ENCODE measurements at regions not wholly inside any gene's neighbourhood (a gene's known extent, or its start where the extent isn't known, plus 50 kb on each side); places are given as distances from the start of the nearest gene placed in this dataset.

GRCh38 chr2:234241656-234242458 is 191.4 kb downstream of the SPP2 start:
- no peak for DNase-seq

- DNase-seq: no peak
Measured at GRCh38 chr2:234240917-234241316, 190.4 kb downstream of the SPP2 start.

GRCh38 chr2:234235191-234235590 is 184.7 kb downstream of the SPP2 start:
- DNase-seq: no peak

GRCh38 chr2:234231460-234231859 is 181.0 kb downstream of the SPP2 start:
- DNase-seq: no peak

- DNase-seq: no peak
Measured at GRCh38 chr2:234219046-234219310, 168.5 kb downstream of the SPP2 start.

GRCh38 chr2:234218266-234219045 is 168.0 kb downstream of the SPP2 start:
- DNase-seq: no peak

GRCh38 chr2:234212534-234212933 is 162.0 kb downstream of the SPP2 start:
- no peak for DNase-seq

- no peak for DNase-seq
Measured at GRCh38 chr2:234211797-234212196, 161.3 kb downstream of the SPP2 start.

- DNase-seq: no peak
Measured at GRCh38 chr2:234206738-234207137, 156.2 kb downstream of the SPP2 start.

- DNase-seq: no peak
Measured at GRCh38 chr2:234204480-234204879, 154.0 kb downstream of the SPP2 start.

- no peak for DNase-seq
Measured at GRCh38 chr2:234203135-234203984, 152.9 kb downstream of the SPP2 start.

- DNase-seq: no peak
Measured at GRCh38 chr2:234202601-234203000, 152.1 kb downstream of the SPP2 start.

GRCh38 chr2:234199996-234200395 is 149.5 kb downstream of the SPP2 start:
- DNase-seq: no peak

GRCh38 chr2:234198976-234199375 is 148.5 kb downstream of the SPP2 start:
- DNase-seq: no peak

- no peak for DNase-seq
Measured at GRCh38 chr2:234195516-234195915, 145.0 kb downstream of the SPP2 start.

GRCh38 chr2:234193977-234194563 is 143.6 kb downstream of the SPP2 start:
- DNase-seq: no peak

GRCh38 chr2:234191819-234192407 is 141.4 kb downstream of the SPP2 start:
- DNase-seq: no peak

- no peak for DNase-seq
Measured at GRCh38 chr2:234189786-234190300, 139.3 kb downstream of the SPP2 start.

GRCh38 chr2:234189230-234189629 is 138.7 kb downstream of the SPP2 start:
- DNase-seq: no peak

- no peak for DNase-seq
Measured at GRCh38 chr2:234187646-234188174, 137.2 kb downstream of the SPP2 start.

GRCh38 chr2:234181121-234181520 is 130.6 kb downstream of the SPP2 start:
- no peak for DNase-seq

GRCh38 chr2:234179031-234179363 is 128.5 kb downstream of the SPP2 start:
- no peak for DNase-seq

All from stimulated activated CD4-positive, alpha-beta T cell treated with anti-CD3 and anti-CD28 coated beads, Interleukin-2, amount 100 ng/mL, for 48 hours (primary cell).